ENCODE measurements at regions not wholly inside any gene's neighbourhood (a gene's known extent, or its start where the extent isn't known, plus 50 kb on each side); places are given as distances from the start of the nearest gene placed in this dataset.

DNA sequence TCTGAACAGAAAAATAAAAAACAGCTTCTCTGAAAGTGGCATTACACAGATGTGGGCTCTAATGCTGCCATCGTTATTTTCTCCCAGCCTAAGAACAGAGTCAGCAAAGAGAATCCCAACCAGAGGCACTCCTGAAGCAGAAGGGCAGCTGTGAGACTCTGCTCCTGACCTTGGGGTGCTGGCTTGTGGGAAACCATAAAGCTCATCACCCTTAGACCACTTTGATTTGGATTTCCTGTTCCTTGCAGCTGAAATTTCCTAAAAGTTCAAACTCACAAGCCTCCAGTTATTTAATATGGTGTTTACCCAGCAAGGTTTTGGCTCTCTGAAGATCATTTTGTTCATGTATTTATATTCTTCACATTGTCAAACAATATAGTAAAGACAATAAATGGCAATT, 814.8 kb downstream of the TNS3 start:
- TF ChIP-seq CTCF (IDR thresholded peaks at IDR 0.05) (no peak), POLR2A (IDR thresholded peaks at IDR 0.05) (no peak)
